Caco-2 (cell line): ENCODE measurements at regions not wholly inside any gene's neighbourhood (a gene's known extent, or its start where the extent isn't known, plus 50 kb on each side); places are given as distances from the start of the nearest gene placed in this dataset.

Experiments
- BruUV-seq: library from RNA; stranded (reverse); fragments of 400-500 nt; replicated peaks from 2 replicates; lab custom pipeline; 2021; lab: Mats Ljungman, UMichigan
- CTCF ChIA-PET: fragments of 300-600 bp; sonication (Branson Sonifier 250); formaldehyde crosslinking; loops from one replicate; lab custom pipeline; 2022; ENCODE audit warnings: antibody characterized with exemption; lab: Charles Lee
- POLR2A ChIA-PET: fragments of 300-600 bp; sonication (Branson Sonifier 250); formaldehyde crosslinking; loops from one replicate; lab custom pipeline; 2022; ENCODE audit warnings: antibody characterized with exemption; lab: Charles Lee
- DNase-seq, 2 experiments: peaks; one replicate each; pipeline versions ENCODE4 v3.0.0 to v3.0.0-alpha.2; 2020 to 2022
- H3K27me3 ChIP-seq: replicated peaks from 2 replicates; pipeline ENCODE4 v1.6.0; 2011; ENCODE audit warnings: low read length; ENCODE audit not compliant: control insufficient read depth, insufficient read depth
- H3K36me3 ChIP-seq: 2 replicates; pipeline ENCODE4 v1.5.1; 2011; ENCODE audit warnings: low read length; ENCODE audit not compliant: control insufficient read depth, insufficient read depth
- H3K4me1 ChIP-seq: fragments of 250-450 bp; sonication (Bioruptor Pico); 2 replicates; pipeline ENCODE4 v1.5.1; 2020; ENCODE audit warnings: mild to moderate bottlenecking
- H3K4me3 ChIP-seq: 2 replicates; pipeline ENCODE4 v1.5.1; 2011; ENCODE audit warnings: low read depth, mild to moderate bottlenecking, control low read depth, low read length
- H3K9me3 ChIP-seq: fragments of 250-450 bp; sonication (Bioruptor Pico); 2 replicates; pipeline ENCODE4 v1.5.1; 2020; ENCODE audit warnings: mild to moderate bottlenecking, moderate library complexity
- H3K27ac Mint-ChIP-seq: one replicate; pipeline ENCODE4 v1.8.0; 2022; ENCODE audit warnings: mixed read lengths; ENCODE audit not compliant: unreplicated experiment
- H3K27me3 Mint-ChIP-seq: one replicate; pipeline ENCODE4 v1.8.0; 2022; ENCODE audit warnings: mixed read lengths; ENCODE audit not compliant: insufficient read depth, unreplicated experiment
- H3K36me3 Mint-ChIP-seq: one replicate; pipeline ENCODE4 v1.8.0; 2022; ENCODE audit warnings: mild to moderate bottlenecking, mixed read lengths; ENCODE audit not compliant: insufficient read depth, unreplicated experiment
- H3K4me1 Mint-ChIP-seq: one replicate; pipeline ENCODE4 v1.8.0; 2022; ENCODE audit warnings: low read depth, mixed read lengths; ENCODE audit not compliant: unreplicated experiment
- H3K4me3 Mint-ChIP-seq: one replicate; pipeline ENCODE4 v1.8.0; 2022; ENCODE audit warnings: mild to moderate bottlenecking, moderate library complexity, mixed read lengths; ENCODE audit not compliant: unreplicated experiment
- H3K9me3 Mint-ChIP-seq: one replicate; pipeline ENCODE4 v1.8.0; 2022; ENCODE audit warnings: mixed read lengths; ENCODE audit not compliant: unreplicated experiment
- CTCF ChIP-seq, 2 experiments: fragments of 200-600 bp in 1 of 2; IDR thresholded peaks; 1 replicate in 1 of 2; 2 replicates in 1 of 2; pipeline versions ENCODE4 v1.5.1 to v1.8.0; 2011 to 2022; ENCODE audit warnings: antibody characterized with exemption in 1 of 2, control low read depth in 1 of 2, inconsistent platforms in 1 of 2, low read depth in 1 of 2, low read length in 1 of 2, mild to moderate bottlenecking in 1 of 2, moderate library complexity in 1 of 2; ENCODE audit not compliant: insufficient read depth in 1 of 2, severe bottlenecking in 1 of 2, unreplicated experiment in 1 of 2
- intact Hi-C: fragments of 100-400 bp; cut with micrococcal nuclease; formaldehyde crosslinking; loops from one replicate; pipeline ENCODE4 v1.10.0; 2022; ENCODE audit not compliant: unreplicated experiment

DNA sequence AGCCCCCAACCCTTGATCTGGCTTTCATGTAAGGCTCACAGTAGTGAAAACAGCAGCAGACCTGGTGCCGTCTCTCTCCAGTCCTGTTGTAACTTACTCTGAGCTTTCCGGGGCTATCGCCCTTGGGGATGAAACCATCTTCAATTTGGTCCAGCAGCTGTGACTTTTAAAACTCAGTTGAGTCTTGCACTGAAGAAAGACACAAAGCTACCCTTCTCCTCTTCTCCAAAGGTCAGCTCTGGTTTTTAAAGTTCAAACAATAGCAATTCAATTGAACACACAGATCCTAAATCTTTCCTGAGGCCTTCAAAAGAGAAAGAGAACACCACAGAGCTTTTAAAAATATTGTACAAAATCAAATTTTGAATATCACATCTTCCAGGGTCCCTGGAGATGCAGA, 83.5 kb downstream of the SNX5 start:
- intact Hi-C loops = no loop called here
- no TSS peak for BruUV-seq

GRCh38 chr20:17884307-17885003, 84.1 kb downstream of the SNX5 start:
- H3K4me1 ChIP-seq = no peaks in the 10 kb centered on the region
- Mint-ChIP-seq H3K27me3 (no peaks in the 10 kb centered on the region), H3K4me1 (peaks cover 8% of the 10 kb centered on the region), H3K9me3 (peaks cover 12% of the 10 kb centered on the region), H3K27ac (no peak overlapping the region), H3K36me3 (no peaks in the 10 kb centered on the region), H3K4me3 (no peak overlapping the region)
- peaks cover 6% of the 10 kb centered on the region for H3K9me3 ChIP-seq
- no peak for TF ChIP-seq CTCF (IDR thresholded peaks at IDR 0.05; ENCODE audit: insufficient read depth in 1 of 2, low read depth in 1 of 2, low read length in 1 of 2, severe bottlenecking in 1 of 2, unreplicated experiment in 1 of 2)
- no TSS peak for BruUV-seq
- no peak for DNase-seq
- H3K4me3 ChIP-seq = no peak overlapping the region
- POLR2A ChIA-PET = no interaction called here
- intact Hi-C loops = no loop called here
- CTCF ChIA-PET = interaction anchor here (0.6 kb wide), 1 partner anchor 14 kb away, joined by 3 read pairs; no protein-coding TSS in a partner anchor
- no peaks in the 10 kb centered on the region for H3K36me3 ChIP-seq
- H3K27me3 ChIP-seq = no peaks in the 10 kb centered on the region

More for the DNA sequence above, 83.5 kb downstream of the SNX5 start:
- no peak overlapping the region for H3K4me3 Mint-ChIP-seq
- ChIA-PET CTCF (no interaction called here), POLR2A (no interaction called here)
- Histone ChIP-seq H3K4me3 (no peak overlapping the region), H3K36me3 (no peaks in the 10 kb centered on the region), H3K27me3 (no peaks in the 10 kb centered on the region), H3K9me3 (peaks cover 9% of the 10 kb centered on the region), H3K4me1 (no peaks in the 10 kb centered on the region)
- no peaks in the 10 kb centered on the region for H3K27me3 Mint-ChIP-seq
- peaks cover 8% of the 10 kb centered on the region for H3K4me1 Mint-ChIP-seq
- no peak for TF ChIP-seq CTCF (IDR thresholded peaks at IDR 0.05; ENCODE audit: insufficient read depth in 1 of 2, low read depth in 1 of 2, low read length in 1 of 2, severe bottlenecking in 1 of 2, unreplicated experiment in 1 of 2)
- peaks cover 18% of the 10 kb centered on the region for H3K9me3 Mint-ChIP-seq
- no peak overlapping the region for H3K27ac Mint-ChIP-seq
- DNase-seq = no peak
- no peaks in the 10 kb centered on the region for H3K36me3 Mint-ChIP-seq

DNA sequence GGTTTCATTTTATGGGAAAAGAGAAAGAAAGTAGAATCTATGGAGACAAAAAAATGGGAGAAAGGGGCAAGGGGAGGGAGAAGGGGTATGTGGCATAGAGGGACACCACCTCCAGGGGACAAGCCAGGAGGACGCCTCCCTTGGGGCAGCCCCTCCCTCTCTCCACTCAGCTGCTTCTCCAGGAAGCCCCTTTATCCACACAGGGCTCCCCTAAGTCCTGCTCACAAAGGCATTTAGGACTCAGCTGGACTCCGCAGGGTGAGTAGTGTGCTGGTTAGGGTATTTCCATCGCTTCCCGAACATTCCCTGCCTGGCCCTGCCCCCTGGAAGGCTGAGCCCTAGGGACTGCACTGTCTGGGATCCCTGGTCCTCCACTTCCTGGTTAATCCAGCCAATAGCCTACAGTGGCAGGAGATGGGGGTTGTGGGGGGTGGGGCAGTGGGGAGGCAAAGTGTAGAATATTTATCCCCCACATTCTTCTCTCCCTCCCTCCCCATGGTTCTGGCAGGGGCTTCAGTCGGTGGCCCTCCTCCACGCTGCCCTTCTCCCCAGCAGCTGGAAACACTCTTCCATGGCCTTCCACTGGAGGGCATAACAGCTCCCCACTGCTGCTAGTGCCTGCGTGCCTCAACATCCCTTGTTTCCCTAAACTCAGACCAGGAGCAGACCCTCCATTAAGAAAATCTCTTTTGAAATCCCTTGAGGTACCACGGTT, 84.8 kb downstream of the SNX5 start:
- H3K4me1 Mint-ChIP-seq = peaks cover 9% of the 10 kb centered on the region
- POLR2A ChIA-PET = no interaction called here

More for the DNA sequence above, 84.8 kb downstream of the SNX5 start:
- no peak for TF ChIP-seq CTCF (IDR thresholded peaks at IDR 0.05; ENCODE audit: insufficient read depth in 1 of 2, low read depth in 1 of 2, low read length in 1 of 2, severe bottlenecking in 1 of 2, unreplicated experiment in 1 of 2)
- no peaks in the 10 kb centered on the region for H3K36me3 Mint-ChIP-seq
- CTCF ChIA-PET = interaction anchor here (0.6 kb wide), 1 partner anchor 14 kb away, joined by 3 read pairs; no protein-coding TSS in a partner anchor
- DNase-seq = no peak
- intact Hi-C loops = no loop called here
- no TSS peak for BruUV-seq
- Histone ChIP-seq H3K9me3 (peaks cover 4% of the 10 kb centered on the region), H3K4me1 (peaks cover 1% of the 10 kb centered on the region; the same call in 1 of the 2 replicates), H3K4me3 (no peak overlapping the region), H3K36me3 (no peaks in the 10 kb centered on the region), H3K27me3 (no peaks in the 10 kb centered on the region)
- no peak overlapping the region for H3K4me3 Mint-ChIP-seq
- H3K27ac Mint-ChIP-seq = no peak overlapping the region
- no peaks in the 10 kb centered on the region for H3K27me3 Mint-ChIP-seq
- peaks cover 5% of the 10 kb centered on the region for H3K9me3 Mint-ChIP-seq
